Fibroblast of lung (primary cell): ENCODE measurements at regions not wholly inside any gene's neighbourhood (a gene's known extent, or its start where the extent isn't known, plus 50 kb on each side); places are given as distances from the start of the nearest gene placed in this dataset.

Source experiments
- CTCF ChIP-seq, 2 donors: IDR thresholded peaks in 1 of 2; conservative IDR thresholded peaks in 1 of 2; 1 replicate in 1 of 2; 2 replicates in 1 of 2; pipeline ENCODE4 v1.5.1; 2011 to 2012; ENCODE audit warnings: low read length in 2 of 2, control low read depth in 1 of 2, inconsistent platforms in 1 of 2, low read depth in 1 of 2, mild to moderate bottlenecking in 1 of 2
- EZH2 ChIP-seq: IDR thresholded peaks from 2 replicates; pipeline ENCODE4 v1.5.1; 2012; ENCODE audit warnings: low read length, control low read depth, mild to moderate bottlenecking; ENCODE audit errors: missing control alignments

- TF ChIP-seq CTCF (conservative IDR thresholded peaks at IDR 0.05 in 1 of 2, IDR thresholded peaks at IDR 0.05 in 1 of 2; ENCODE audit: low read depth in 1 of 2, low read length in 2 of 2) (no peak), EZH2 (no peak)
Observed at GRCh38 chrX:128759177-128759576, 707.0 kb upstream of the ACTRT1 start.
